ENCODE measurements at regions not wholly inside any gene's neighbourhood (a gene's known extent, or its start where the extent isn't known, plus 50 kb on each side); places are given as distances from the start of the nearest gene placed in this dataset.

DNA sequence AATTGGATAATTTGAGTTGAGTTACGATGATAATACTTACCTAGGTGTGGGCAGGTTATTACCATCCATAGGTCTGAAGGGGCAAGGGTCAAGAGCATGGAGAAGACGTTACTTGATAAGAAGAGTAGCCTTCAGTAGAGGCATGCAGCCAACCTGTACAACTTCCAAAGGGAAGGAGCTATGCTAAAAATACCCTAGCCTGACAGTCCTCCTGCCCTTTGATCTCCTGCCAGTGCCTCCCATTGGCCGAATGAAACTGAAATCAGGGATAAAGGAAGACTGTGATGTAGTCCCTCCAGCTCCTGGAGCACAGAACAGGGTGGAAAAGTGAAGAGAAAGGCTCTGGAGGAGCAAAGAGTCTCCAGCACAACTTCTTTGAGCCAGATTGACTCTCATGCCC, 487.4 kb downstream of the ADCYAP1 start:
- DNase-seq (ENCODE audit: low read depth in 1 of 2, low spot score in 1 of 2): no peak
- TF ChIP-seq SPI1 (IDR thresholded peaks at IDR 0.05; ENCODE audit: borderline replicate concordance, low read depth) (no peak), POLR2AphosphoS5 (IDR thresholded peaks at IDR 0.05; ENCODE audit: low read depth) (no peak), GABPA (IDR thresholded peaks at IDR 0.05; ENCODE audit: low read depth) (no peak)
- TF ChIP-seq, protein P1, sequence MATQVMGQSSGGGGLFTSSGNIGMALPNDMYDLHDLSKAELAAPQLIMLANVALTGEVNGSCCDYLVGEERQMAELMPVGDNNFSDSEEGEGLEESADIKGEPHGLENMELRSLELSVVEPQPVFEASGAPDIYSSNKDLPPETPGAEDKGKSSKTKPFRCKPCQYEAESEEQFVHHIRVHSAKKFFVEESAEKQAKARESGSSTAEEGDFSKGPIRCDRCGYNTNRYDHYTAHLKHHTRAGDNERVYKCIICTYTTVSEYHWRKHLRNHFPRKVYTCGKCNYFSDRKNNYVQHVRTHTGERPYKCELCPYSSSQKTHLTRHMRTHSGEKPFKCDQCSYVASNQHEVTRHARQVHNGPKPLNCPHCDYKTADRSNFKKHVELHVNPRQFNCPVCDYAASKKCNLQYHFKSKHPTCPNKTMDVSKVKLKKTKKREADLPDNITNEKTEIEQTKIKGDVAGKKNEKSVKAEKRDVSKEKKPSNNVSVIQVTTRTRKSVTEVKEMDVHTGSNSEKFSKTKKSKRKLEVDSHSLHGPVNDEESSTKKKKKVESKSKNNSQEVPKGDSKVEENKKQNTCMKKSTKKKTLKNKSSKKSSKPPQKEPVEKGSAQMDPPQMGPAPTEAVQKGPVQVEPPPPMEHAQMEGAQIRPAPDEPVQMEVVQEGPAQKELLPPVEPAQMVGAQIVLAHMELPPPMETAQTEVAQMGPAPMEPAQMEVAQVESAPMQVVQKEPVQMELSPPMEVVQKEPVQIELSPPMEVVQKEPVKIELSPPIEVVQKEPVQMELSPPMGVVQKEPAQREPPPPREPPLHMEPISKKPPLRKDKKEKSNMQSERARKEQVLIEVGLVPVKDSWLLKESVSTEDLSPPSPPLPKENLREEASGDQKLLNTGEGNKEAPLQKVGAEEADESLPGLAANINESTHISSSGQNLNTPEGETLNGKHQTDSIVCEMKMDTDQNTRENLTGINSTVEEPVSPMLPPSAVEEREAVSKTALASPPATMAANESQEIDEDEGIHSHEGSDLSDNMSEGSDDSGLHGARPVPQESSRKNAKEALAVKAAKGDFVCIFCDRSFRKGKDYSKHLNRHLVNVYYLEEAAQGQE (IDR thresholded peaks at IDR 0.05; ENCODE audit: insufficient replicate concordance, low read depth): no peak
- TF ChIP-seq, protein P2, sequence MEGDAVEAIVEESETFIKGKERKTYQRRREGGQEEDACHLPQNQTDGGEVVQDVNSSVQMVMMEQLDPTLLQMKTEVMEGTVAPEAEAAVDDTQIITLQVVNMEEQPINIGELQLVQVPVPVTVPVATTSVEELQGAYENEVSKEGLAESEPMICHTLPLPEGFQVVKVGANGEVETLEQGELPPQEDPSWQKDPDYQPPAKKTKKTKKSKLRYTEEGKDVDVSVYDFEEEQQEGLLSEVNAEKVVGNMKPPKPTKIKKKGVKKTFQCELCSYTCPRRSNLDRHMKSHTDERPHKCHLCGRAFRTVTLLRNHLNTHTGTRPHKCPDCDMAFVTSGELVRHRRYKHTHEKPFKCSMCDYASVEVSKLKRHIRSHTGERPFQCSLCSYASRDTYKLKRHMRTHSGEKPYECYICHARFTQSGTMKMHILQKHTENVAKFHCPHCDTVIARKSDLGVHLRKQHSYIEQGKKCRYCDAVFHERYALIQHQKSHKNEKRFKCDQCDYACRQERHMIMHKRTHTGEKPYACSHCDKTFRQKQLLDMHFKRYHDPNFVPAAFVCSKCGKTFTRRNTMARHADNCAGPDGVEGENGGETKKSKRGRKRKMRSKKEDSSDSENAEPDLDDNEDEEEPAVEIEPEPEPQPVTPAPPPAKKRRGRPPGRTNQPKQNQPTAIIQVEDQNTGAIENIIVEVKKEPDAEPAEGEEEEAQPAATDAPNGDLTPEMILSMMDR (IDR thresholded peaks at IDR 0.05; ENCODE audit: insufficient read depth, low read length): no peak
- H3K27ac ChIP-seq (replicated peaks): no peak overlapping the region

DNA sequence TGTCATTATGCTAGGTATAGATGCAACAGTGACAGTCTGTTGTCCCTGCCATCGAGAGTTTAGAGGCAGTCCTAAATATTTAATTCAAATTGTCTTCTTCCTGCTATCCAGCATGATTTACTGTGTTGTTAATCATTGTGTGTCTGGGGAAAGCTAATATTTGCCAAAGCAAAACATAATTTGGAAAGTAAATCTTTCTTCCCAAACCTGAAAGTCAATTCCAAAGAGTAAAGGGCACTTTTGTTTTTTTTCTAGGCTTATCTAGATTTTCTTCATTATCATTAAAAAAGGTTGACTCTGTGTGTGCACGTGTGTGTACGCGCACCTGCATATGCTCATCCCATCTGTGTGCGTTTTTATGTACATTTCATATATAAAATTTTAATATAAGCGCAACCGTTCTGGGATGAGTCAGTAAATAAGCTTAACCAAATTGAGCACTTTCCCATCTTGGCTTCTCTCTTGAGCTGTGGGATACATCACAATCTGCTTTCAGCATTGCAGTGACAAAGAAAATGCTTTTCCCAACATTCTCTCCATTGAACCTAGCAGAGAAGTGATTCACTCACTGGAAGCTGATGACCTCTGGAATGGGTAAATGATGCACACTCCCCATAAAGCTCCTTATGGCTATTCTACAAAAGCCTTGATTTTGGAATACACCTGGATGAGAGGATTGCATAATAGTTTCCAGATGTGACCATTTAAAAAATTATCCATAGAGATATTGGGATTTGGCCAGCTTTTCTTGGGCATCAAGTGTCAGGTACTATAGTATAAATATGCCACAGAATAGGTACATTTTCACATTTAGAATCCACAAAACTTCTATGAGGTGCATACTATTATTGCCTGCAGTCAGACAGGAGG, 488.4 kb downstream of the ADCYAP1 start:
- no peak overlapping the region for H3K4me3 ChIP-seq (replicated peaks; ENCODE audit: insufficient read depth, low read length)
- no peak for DNase-seq (ENCODE audit: low read depth in 1 of 2, low spot score in 1 of 2)
- TF ChIP-seq, protein P1 (IDR thresholded peaks at IDR 0.05; ENCODE audit: insufficient replicate concordance, low read depth): no peak
- TF ChIP-seq, protein P2 (IDR thresholded peaks at IDR 0.05; ENCODE audit: insufficient read depth, low read length): no peak
- no peak for TF ChIP-seq POLR2AphosphoS5 (IDR thresholded peaks at IDR 0.05; ENCODE audit: low read depth)
- TF ChIP-seq SPI1 (IDR thresholded peaks at IDR 0.05; ENCODE audit: borderline replicate concordance, low read depth): no peak
- TF ChIP-seq GABPA (IDR thresholded peaks at IDR 0.05; ENCODE audit: low read depth): no peak
- H3K27ac ChIP-seq (replicated peaks): no peak overlapping the region
- H3K27me3 ChIP-seq (ENCODE audit: insufficient read depth, poor library complexity, severe bottlenecking): no peaks in the 10 kb centered on the region

More for the DNA sequence above, 487.4 kb downstream of the ADCYAP1 start:
- H3K27me3 ChIP-seq (ENCODE audit: insufficient read depth, poor library complexity, severe bottlenecking): no peaks in the 10 kb centered on the region
- H3K4me3 ChIP-seq (replicated peaks; ENCODE audit: insufficient read depth, low read length): no peak overlapping the region

DNA sequence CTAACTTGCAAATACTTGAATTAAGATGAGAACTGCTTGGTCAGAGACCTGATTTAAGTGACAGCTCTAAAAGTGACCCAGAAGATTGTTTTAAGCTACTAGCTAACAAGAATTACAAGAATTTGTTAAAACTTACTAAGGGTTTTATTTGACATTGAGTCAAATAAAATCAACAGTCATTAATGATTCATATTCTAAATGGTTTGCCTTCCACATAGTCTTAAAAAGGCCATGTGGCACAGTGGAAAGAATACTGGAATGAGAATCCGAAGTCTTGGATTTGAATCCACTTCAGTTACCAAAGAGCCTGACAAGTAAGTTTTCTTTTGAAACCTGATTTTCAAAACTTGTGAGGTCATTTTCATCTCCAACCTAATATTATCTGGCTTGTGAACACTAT, 489.3 kb downstream of the ADCYAP1 start:
- Histone ChIP-seq H3K27me3 (ENCODE audit: insufficient read depth, poor library complexity, severe bottlenecking) (no peaks in the 10 kb centered on the region), H3K27ac (replicated peaks) (no peak overlapping the region), H3K4me3 (replicated peaks; ENCODE audit: insufficient read depth, low read length) (no peak overlapping the region)
- TF ChIP-seq SPI1 (IDR thresholded peaks at IDR 0.05; ENCODE audit: borderline replicate concordance, low read depth) (no peak), GABPA (IDR thresholded peaks at IDR 0.05; ENCODE audit: low read depth) (no peak), POLR2AphosphoS5 (IDR thresholded peaks at IDR 0.05; ENCODE audit: low read depth) (no peak)
- TF ChIP-seq, protein P1 (IDR thresholded peaks at IDR 0.05; ENCODE audit: insufficient replicate concordance, low read depth): no peak
- TF ChIP-seq, protein P2 (IDR thresholded peaks at IDR 0.05; ENCODE audit: insufficient read depth, low read length): no peak
- no peak for DNase-seq (ENCODE audit: low read depth in 1 of 2, low spot score in 1 of 2)

Measured in HL-60 (cell line).